Left hindlimb (tissue), 1 donor: ENCODE measurements at regions not wholly inside any gene's neighbourhood (a gene's known extent, or its start where the extent isn't known, plus 50 kb on each side); places are given as distances from the start of the nearest gene placed in this dataset.

Experiments used
- DNase-seq: peaks from one replicate; pipeline ENCODE4 v3.0.0-alpha.2; 2018

DNA sequence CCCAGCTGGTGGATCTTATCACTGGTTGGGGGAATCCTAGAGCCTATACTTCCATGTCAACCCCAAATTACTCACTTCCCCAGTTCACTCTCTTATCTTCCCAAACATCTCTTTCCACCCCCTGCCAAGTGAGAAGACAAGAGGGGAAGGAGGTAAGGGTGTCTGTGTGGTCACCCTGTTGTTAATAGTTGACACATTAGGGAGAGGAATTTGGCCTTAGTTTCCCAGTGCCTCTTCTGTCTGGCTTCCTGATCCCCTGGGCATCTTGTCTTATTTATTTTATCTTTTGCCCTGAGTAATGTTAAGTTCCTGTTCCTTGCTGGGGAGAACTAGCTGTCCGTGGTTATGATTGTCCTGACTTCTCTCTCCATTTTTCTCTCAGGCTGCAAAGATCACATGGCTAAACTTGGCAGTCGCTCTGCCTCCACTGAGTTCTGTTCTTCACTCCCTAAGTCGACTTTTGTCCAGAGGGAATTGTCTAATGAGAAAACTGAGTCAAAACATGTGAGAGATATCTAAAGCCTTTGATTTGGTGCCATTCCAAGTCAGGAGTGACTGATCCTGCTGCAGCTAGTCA lies 157.1 kb upstream of the SYT6 start:
- peak; percentile 54 for DNase-seq

DNA sequence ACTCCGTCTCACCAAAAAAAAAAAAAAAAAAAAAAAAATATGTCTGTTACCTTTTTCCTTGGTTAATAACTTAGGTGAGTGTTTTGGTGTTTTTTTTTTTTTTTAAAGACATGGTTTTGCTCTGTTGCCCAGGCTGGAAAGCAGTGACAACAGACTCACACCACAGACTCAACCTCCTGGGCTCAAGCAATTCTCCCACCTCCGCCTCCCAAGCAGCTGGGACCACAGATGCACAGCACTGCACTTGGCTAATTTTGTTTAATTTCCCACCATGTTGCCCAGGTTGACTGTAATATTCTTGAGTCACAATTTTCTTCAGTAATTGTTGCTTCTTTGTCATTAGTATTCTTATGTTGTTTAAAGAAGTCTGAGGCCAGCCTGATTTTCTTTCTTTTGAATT lies 149.2 kb upstream of the SYT6 start:
- no peak for DNase-seq

GRCh38 chr1:114299331-114299975 lies 145.8 kb upstream of the SYT6 start:
- no peak for DNase-seq

- no peak for DNase-seq
Observed at GRCh38 chr1:114298008-114298407, 144.3 kb upstream of the SYT6 start.

DNA sequence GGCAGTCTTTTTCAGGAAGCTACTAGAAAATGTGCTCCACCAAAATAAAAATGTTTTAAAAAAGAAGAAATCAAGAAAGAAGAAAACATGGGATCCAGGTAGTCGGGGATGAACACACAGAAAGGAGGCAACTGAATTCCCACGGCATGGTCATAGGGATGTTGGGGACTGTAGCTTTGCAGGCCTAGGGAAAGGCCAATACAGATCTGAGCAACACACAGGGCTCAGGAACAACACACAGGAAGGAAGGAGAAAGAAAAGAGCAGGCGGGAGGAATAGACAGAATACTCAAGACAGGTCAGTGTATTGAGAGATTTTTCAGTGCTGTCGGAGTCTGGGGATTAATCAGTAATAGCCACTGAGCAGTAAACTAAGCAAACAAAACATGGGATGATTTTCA lies 142.7 kb upstream of the SYT6 start:
- DNase-seq: no peak

DNA sequence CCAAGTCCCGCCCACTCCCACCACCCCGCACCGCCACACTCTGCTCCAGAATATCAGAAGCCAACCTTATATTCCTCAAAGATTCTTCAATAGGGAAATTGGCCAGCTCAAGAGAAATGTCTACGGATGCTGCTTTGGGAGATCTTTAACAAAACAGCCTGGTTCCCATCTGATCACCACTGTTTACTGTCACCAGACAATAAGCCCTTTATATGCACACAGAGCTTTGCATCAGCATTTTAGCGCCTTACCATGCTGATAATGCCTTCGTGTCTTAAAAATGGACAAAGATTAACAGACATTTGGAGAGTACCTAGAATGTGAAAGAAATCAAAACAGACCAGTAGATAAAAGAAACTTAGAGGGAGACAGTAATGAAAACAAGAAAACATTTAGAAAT lies 141.7 kb upstream of the SYT6 start:
- no peak for DNase-seq

GRCh38 chr1:114292835-114293234 lies 139.2 kb upstream of the SYT6 start:
- DNase-seq: no peak

- DNase-seq: no peak
Observed at GRCh38 chr1:114292194-114292593, 138.5 kb upstream of the SYT6 start.

DNA sequence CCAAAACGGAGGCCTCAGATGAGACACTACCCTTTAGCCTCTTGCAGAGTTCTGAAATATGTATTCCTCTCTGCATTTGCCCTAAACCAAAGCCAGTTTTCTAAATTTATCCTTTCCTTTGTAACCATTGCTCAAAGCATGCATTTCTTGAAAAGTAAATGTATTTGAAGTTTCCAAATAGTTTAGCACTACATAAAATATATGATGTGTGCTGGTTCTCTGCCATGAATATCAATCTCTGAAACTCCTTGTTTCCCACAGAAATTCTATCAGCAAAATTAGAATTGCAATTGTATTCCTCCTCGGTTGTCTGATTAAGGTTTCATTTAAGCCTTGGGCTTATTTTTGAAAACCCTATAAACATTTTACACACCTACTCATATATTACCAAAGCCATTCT lies 137.1 kb upstream of the SYT6 start:
- DNase-seq: no peak

- DNase-seq: peak; percentile 48
Observed at GRCh38 chr1:114290341-114290740, 136.7 kb upstream of the SYT6 start.

DNA sequence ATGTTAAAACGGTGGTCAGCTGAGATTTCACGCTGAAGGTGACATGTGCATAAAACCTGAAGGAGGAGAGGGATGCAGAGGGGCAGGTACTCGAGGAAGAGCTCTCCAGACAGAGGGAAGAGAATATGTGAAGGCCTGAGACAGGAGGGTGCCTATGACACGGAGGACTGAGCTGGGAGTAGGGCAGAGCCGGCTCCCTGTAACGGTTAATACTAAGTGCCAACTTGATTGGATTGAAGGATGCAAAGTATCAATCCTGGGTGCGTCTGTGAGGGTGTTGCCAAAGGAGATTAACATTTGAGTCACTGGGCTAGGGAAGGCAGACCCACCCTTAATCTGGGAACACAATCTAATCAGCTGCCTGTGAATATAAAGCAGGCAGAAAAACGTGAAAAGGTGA lies 136.2 kb upstream of the SYT6 start:
- no peak for DNase-seq

DNA sequence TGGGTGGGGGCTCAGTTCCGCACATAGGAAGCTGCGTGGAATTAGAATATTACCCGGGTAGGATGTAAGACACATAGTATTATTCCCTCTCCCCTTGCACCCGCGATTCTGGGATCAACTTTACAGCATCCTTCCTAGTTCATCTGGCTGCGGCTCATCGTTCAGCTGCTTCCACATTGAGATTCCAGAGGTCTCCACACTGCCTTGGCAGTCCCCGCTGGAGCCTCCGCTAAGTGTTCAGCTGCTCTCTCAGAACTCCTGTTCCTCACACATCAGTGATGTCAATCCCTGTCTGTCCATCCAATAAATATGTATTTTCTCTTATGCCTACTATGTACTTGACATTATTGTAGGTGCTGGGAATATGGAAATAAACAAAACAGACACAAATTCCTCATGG lies 135.6 kb upstream of the SYT6 start:
- DNase-seq: no peak

DNA sequence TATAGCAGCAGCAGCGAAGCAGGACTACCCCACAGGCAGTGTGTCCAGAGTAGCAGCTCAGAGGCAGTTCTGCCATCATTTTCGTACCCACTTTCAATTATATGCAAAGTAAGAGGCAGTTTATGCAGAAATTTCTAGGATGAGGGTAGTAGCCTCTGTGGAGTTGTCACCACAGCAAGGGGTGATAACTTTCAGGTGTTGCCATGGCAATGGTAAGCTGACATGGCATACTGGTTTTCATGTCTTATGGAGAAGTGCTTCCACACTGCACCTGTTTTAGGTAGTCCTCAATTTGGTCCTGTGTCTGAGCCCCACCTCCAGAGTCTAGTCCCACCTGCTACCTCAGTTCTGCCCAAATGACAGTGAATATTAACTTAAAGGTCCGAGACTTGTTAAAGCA lies 133.3 kb upstream of the SYT6 start:
- DNase-seq: no peak

DNA sequence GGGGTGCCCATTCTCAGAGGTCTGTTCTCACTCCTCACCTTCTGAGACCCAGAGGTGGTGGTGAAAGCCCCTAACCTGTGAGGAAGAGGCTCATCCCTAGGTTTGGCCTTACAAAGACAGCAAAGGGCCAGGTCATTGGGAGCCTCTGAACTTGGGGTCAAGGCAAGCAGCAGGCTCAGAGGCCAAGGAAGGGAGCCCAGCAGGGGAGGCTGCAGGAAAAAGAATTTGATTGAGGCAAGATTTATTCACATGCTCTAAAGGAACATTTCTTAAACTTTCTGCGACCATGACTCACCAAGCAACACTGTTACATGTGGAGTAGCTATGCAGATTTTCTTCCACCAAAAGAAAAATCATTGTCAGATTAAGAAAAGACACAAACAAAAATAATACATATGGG lies 132.5 kb upstream of the SYT6 start:
- no peak for DNase-seq

GRCh38 chr1:114282751-114283403 lies 129.2 kb upstream of the SYT6 start:
- peak; percentile 86 for DNase-seq

DNA sequence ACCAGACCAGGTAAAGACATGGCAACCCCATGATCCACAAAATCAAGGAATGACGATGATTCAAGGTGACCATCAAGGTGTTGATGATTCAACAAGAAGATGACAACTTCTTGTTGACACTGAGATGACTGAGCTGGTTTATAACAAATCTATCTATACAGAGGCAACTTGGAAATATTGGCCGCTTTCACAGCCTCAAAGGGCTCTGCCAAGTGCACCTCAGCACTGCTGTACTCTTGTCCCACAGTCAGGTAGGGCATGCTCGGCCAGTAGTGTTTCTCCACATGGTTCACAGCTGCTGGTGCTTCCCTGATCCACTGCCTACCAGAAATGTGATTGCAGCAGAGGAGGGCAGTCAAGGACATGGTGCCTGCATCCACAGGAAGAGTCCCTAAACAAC lies 125.2 kb upstream of the SYT6 start:
- DNase-seq: no peak

DNA sequence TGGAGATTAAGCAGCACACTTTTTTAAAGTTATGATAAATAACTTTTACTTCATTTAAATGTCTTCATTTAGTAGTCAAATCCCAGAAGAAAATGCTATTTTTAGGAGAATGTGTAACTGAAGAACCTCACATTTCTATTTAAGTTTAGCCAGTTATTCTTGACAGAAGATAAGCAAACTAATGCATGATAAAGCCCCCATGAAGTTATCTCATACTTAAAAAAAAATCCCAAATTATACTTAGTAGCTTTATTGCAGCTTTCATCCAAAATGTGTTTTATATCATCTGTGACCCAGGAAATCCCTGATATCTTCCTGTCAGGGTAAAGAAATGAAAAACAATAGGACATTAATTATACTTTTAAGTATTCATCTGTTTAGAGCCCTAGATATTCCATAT lies 124.8 kb upstream of the SYT6 start:
- no peak for DNase-seq

- DNase-seq: no peak
Observed at GRCh38 chr1:114274621-114275317, 121.1 kb upstream of the SYT6 start.

DNA sequence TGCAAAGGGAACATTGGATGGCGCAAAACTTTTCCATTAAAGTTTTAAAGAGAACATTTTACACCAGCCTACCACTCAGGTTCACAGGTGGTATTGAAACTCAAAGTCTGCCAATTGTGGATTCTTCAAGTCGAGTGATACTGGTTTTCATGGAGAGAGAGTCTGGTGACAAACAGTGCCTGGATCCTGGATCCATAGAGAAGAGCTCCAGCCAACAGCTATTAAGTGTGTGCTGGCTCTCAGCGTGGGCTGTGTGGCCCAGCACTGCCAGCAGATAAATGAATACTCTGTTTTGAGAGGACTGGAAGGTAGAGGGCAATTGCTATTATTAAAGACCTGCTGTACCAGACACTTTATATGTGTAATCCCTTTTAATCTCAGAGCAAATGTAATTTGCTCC lies 118.9 kb upstream of the SYT6 start:
- no peak for DNase-seq

GRCh38 chr1:114270718-114271117 lies 117.0 kb upstream of the SYT6 start:
- DNase-seq: no peak

DNA sequence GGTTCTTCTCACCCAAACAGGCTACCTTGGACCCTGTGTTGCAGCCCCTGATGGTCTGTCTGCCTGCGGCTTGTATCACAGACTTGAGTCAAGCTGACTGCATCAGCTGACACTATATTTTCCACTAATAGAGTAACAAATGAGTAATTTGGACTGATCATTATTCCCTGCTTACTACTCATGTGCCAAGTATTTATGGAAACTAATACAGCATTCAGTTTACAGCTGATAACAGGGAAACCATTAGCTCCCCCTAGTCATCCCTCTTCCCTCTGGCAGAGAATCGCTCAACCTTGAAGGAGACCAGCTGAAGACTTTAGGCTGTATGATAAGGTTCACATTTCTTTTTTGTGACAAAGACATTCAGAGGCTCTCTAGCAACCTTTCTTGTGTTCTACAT lies 116.6 kb upstream of the SYT6 start:
- DNase-seq: no peak

DNA sequence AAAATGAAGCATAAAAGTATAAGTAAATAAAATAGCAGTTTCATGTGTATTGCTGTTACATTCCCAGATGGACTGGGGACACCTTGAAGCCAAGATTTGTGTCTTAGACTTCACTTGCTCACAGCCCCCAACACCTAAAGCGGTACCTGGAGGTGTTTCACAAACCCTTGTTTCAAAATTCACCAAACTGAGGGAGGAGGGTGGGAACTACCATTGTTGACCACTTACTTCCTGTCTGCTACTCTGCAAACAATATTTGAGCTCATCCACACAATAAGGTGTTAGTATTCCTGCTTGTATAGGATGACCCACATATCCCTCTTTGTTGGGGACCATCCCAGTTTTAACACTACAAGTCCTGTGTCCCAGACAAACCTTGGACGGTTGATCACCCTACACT lies 115.9 kb upstream of the SYT6 start:
- no peak for DNase-seq

GRCh38 chr1:114263343-114263742 lies 109.7 kb upstream of the SYT6 start:
- no peak for DNase-seq

DNA sequence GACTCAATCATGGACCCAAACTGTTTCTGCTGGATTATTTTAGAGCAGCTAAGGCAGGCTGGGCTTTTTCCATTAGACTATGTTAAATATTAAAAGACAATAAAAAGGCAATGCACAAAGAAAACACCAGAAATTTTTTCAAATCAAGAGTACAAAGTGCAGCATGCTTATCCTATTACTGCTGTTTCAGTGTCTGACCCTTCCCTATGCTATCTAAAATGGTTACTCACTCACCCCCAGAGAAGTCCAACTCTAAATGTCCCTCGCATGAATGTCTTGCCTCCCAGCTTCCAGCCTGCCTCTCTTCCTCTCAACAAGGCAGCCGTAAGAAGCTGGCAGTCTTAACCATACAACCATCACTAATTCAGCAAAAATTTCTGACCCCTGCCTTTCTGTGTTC lies 108.7 kb upstream of the SYT6 start:
- no peak for DNase-seq
